HG02938 (cell line): ENCODE measurements at regions not wholly inside any gene's neighbourhood (a gene's known extent, or its start where the extent isn't known, plus 50 kb on each side); places are given as distances from the start of the nearest gene placed in this dataset.

Experiments used
- ATAC-seq: cut with Tn5 transposase; IDR thresholded peaks from one replicate; pipeline ENCODE4 v1.9.1; 2021; ENCODE audit warnings: mild to moderate bottlenecking, moderate library complexity; ENCODE audit not compliant: unreplicated experiment

GRCh38 chr6:44657206-44657819 is 269.8 kb downstream of the CDC5L start:
- ATAC-seq, result no peak

GRCh38 chr6:44658571-44658970 is 271.1 kb downstream of the CDC5L start:
- ATAC-seq, result no peak

GRCh38 chr6:44659726-44660125 is 272.2 kb downstream of the CDC5L start:
- no peak for ATAC-seq

GRCh38 chr6:44660561-44661220 is 273.2 kb downstream of the CDC5L start:
- no peak for ATAC-seq

GRCh38 chr6:44661221-44662008 is 273.9 kb downstream of the CDC5L start:
- ATAC-seq, result no peak

GRCh38 chr6:44662461-44663121 is 275.1 kb downstream of the CDC5L start:
- no peak for ATAC-seq

- no peak for ATAC-seq
These were observed 276.5 kb downstream of the CDC5L start for GRCh38 chr6:44663860-44664634.

GRCh38 chr6:44664716-44665115 is 277.2 kb downstream of the CDC5L start:
- ATAC-seq, result no peak

GRCh38 chr6:44665143-44665542 is 277.6 kb downstream of the CDC5L start:
- ATAC-seq, result no peak

- ATAC-seq, result no peak
These were observed 278.2 kb downstream of the CDC5L start for GRCh38 chr6:44665683-44666082.

- ATAC-seq, result no peak
These were observed 278.8 kb downstream of the CDC5L start for GRCh38 chr6:44666324-44666723.

- ATAC-seq, result no peak
These were observed 279.7 kb downstream of the CDC5L start for GRCh38 chr6:44667226-44667625.

- ATAC-seq, result no peak
These were observed 280.3 kb downstream of the CDC5L start for GRCh38 chr6:44667668-44668390.

GRCh38 chr6:44668391-44668930 is 281.0 kb downstream of the CDC5L start:
- ATAC-seq, result no peak

- ATAC-seq, result no peak
These were observed 281.7 kb downstream of the CDC5L start for GRCh38 chr6:44668976-44669934.

GRCh38 chr6:44670146-44670545 is 282.6 kb downstream of the CDC5L start:
- ATAC-seq, result no peak

- ATAC-seq, result no peak
These were observed 283.8 kb downstream of the CDC5L start for GRCh38 chr6:44671333-44671732.

GRCh38 chr6:44672086-44672485 is 284.6 kb downstream of the CDC5L start:
- no peak for ATAC-seq

- ATAC-seq, result no peak
These were observed 285.3 kb downstream of the CDC5L start for GRCh38 chr6:44672841-44673240.
